Panc1 (cell line): ENCODE measurements at regions not wholly inside any gene's neighbourhood (a gene's known extent, or its start where the extent isn't known, plus 50 kb on each side); places are given as distances from the start of the nearest gene placed in this dataset.

Source experiments
- ATAC-seq: fragments of 200-7000 bp; cut with Tn5 transposase; 2 replicates; pipeline ENCODE4 v1.9.1; 2020; ENCODE audit warnings: mild to moderate bottlenecking, moderate library complexity
- BruUV-seq: library from RNA; stranded (reverse); fragments of 400-500 nt; replicated peaks from 2 replicates; lab custom pipeline; 2021; lab: Mats Ljungman, UMichigan
- CTCF ChIA-PET: fragments of 300-600 bp; sonication (Branson Sonifier 250); formaldehyde crosslinking; loops from one replicate; lab custom pipeline; 2022; ENCODE audit warnings: antibody characterized with exemption; lab: Charles Lee
- POLR2A ChIA-PET: fragments of 300-600 bp; sonication (Branson Sonifier 250); formaldehyde crosslinking; loops from one replicate; lab custom pipeline; 2022; ENCODE audit warnings: antibody characterized with exemption; lab: Charles Lee
- DNase-seq: peaks from one replicate; pipeline ENCODE4 v3.0.0-alpha.2; 2010; ENCODE audit warnings: low read depth, low spot score
- H3K27ac ChIP-seq: 2 replicates; pipeline ENCODE4 v1.5.1; 2011; ENCODE audit warnings: mild to moderate bottlenecking, low read length, inconsistent platforms
- H3K27me3 ChIP-seq: fragments of 200-500 bp; sonication (Bioruptor generic); 2 replicates; pipeline ENCODE4 v1.6.0; 2014; ENCODE audit warnings: low read length, inconsistent platforms; ENCODE audit not compliant: control insufficient read depth, insufficient read depth
- H3K36me3 ChIP-seq: fragments of 200-500 bp; sonication (Bioruptor generic); 2 replicates; pipeline ENCODE4 v1.5.1; 2014; ENCODE audit warnings: inconsistent platforms, mild to moderate bottlenecking, low read length, moderate library complexity; ENCODE audit not compliant: control insufficient read depth, insufficient read depth
- H3K4me1 ChIP-seq: 2 replicates; pipeline ENCODE4 v1.5.1; 2011; ENCODE audit warnings: inconsistent platforms, mild to moderate bottlenecking, low read length, moderate library complexity; ENCODE audit not compliant: control insufficient read depth, insufficient read depth
- H3K4me3 ChIP-seq, 2 experiments: 2 replicates each; pipeline ENCODE4 v1.5.1; 2011 to 2012; ENCODE audit warnings: low read depth in 2 of 2, low read length in 2 of 2, mild to moderate bottlenecking in 2 of 2, inconsistent platforms in 1 of 2, moderate library complexity in 1 of 2
- H3K9me3 ChIP-seq: fragments of 200-500 bp; sonication (Bioruptor generic); 2 replicates; pipeline ENCODE4 v1.5.1; 2014; ENCODE audit warnings: low read depth, mild to moderate bottlenecking, inconsistent platforms, low read length, moderate library complexity; ENCODE audit not compliant: control insufficient read depth, insufficient read depth
- CTCF ChIP-seq: fragments of 450-650 bp; IDR thresholded peaks from 2 replicates; pipeline ENCODE4 v1.5.1; 2017; ENCODE audit warnings: mild to moderate bottlenecking
- POLR2AphosphoS5 ChIP-seq: IDR thresholded peaks from 2 replicates; pipeline ENCODE4 v1.6.1; 2012; ENCODE audit warnings: mild to moderate bottlenecking, low read depth, low read length, moderate library complexity
- REST ChIP-seq, 2 experiments: IDR thresholded peaks; 2 replicates each; pipeline ENCODE4 v1.6.1; 2011 to 2012; ENCODE audit warnings: low read depth in 2 of 2, control low read depth in 1 of 2, low read length in 1 of 2, mild to moderate bottlenecking in 1 of 2, moderate library complexity in 1 of 2; ENCODE audit not compliant: insufficient read depth in 1 of 2
- SIN3A ChIP-seq: IDR thresholded peaks from 2 replicates; pipeline ENCODE4 v1.6.1; 2012; ENCODE audit warnings: low read depth, mild to moderate bottlenecking, low read length, moderate library complexity, borderline replicate concordance; ENCODE audit not compliant: insufficient read depth
- TCF7L2 ChIP-seq: IDR thresholded peaks from 2 replicates; pipeline ENCODE4 v1.6.1; 2011; ENCODE audit warnings: mild to moderate bottlenecking, low read depth, low read length, inconsistent platforms
- in situ Hi-C: cut with HindIII; loops from 2 replicates; pipeline ENCODE4 v1.10.0; 2016; ENCODE audit warnings: low sequenced_read_pairs, low pct_unique_long_range_greater_than_20kb
- intact Hi-C: fragments of 100-400 bp; cut with micrococcal nuclease; formaldehyde crosslinking; loops from one replicate; pipeline ENCODE4 v1.10.0; 2022; ENCODE audit not compliant: unreplicated experiment

DNA sequence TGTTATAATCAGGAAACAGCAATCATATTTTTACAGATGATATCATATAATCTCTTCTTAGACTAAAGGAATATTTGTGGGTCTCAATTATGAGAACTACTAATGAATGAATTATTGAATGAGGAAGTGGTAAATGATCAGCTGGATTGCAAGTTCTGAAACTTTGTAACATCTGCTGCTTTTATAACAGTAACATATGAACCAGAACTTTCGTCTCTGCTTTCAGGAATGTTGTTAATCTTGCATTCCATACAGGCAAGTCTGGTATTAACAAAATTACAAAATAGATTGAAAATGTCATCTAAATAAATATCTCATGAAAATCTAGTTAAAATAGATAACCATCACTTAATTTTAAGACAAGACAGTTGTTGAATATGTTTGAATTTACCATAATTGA is 110.5 kb upstream of the COL11A1 start:
- no peaks in the 10 kb centered on the region for H3K9me3 ChIP-seq
- H3K4me1 ChIP-seq = no peaks in the 10 kb centered on the region; the same call in 1 of the 2 replicates
- intact Hi-C loops (no loop called here), in situ Hi-C loops (no loop called here)
- TF ChIP-seq REST (IDR thresholded peaks at IDR 0.05; ENCODE audit: insufficient read depth in 1 of 2, low read depth in 2 of 2, low read length in 1 of 2) = no peak
- no peak for TF ChIP-seq POLR2AphosphoS5
- no peak for TF ChIP-seq TCF7L2
- TF ChIP-seq CTCF = no peak
- TF ChIP-seq SIN3A = no peak
- no peak overlapping the region for H3K27ac ChIP-seq
- H3K27me3 ChIP-seq = no peaks in the 10 kb centered on the region
- DNase-seq (no peak), ATAC-seq (no peak)
- H3K4me3 ChIP-seq = no peak overlapping the region
- ChIA-PET CTCF (no interaction called here), POLR2A (no interaction called here)
- BruUV-seq = no TSS peak
- H3K36me3 ChIP-seq = no peaks in the 10 kb centered on the region; the same call in 1 of the 2 replicates

DNA sequence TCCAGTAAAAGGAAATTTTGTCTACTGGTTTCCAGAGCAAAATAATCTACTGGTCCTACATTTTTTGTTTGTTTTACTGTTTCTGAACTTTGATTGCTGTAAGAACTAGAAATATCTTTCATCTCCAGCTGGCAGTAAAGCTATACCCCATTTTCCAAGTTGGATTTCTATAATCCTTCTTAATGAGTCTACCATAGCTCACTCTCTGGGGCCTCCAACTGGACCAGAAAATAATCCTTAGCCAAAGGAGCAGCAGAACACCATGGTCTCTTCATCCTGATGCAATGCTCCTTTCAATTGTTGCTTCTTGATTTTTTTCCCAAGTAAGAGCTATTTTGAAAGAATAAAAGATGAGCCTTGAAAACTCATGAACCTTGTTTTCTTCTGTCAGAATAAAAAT is 110.0 kb upstream of the COL11A1 start:
- intact Hi-C loops = no loop called here
- H3K27ac ChIP-seq = no peak overlapping the region

More for the DNA sequence above, 110.0 kb upstream of the COL11A1 start:
- H3K36me3 ChIP-seq = no peaks in the 10 kb centered on the region; the same call in 1 of the 2 replicates
- in situ Hi-C loops = no loop called here
- DNase-seq = no peak
- no TSS peak for BruUV-seq
- ChIA-PET POLR2A (no interaction called here), CTCF (no interaction called here)
- H3K9me3 ChIP-seq = no peaks in the 10 kb centered on the region
- no peaks in the 10 kb centered on the region; the same call in 1 of the 2 replicates for H3K4me1 ChIP-seq
- no peak for ATAC-seq
- TF ChIP-seq SIN3A = no peak
- no peak for TF ChIP-seq REST (IDR thresholded peaks at IDR 0.05; ENCODE audit: insufficient read depth in 1 of 2, low read depth in 2 of 2, low read length in 1 of 2)
- TF ChIP-seq TCF7L2 = no peak
- no peak for TF ChIP-seq POLR2AphosphoS5
- no peak for TF ChIP-seq CTCF
- H3K27me3 ChIP-seq = no peaks in the 10 kb centered on the region
- no peak overlapping the region for H3K4me3 ChIP-seq
